Choroid plexus epithelial cell (primary cell): ENCODE measurements at regions not wholly inside any gene's neighbourhood (a gene's known extent, or its start where the extent isn't known, plus 50 kb on each side); places are given as distances from the start of the nearest gene placed in this dataset.

Experiments used
- DNase-seq: peaks from one replicate; pipeline ENCODE4 v3.0.0-alpha.2; 2010; ENCODE audit warnings: low read depth
- H3K4me3 ChIP-seq: 2 replicates; pipeline ENCODE4 v1.5.1; 2011; ENCODE audit warnings: low read depth, mild to moderate bottlenecking, control low read depth, low read length, moderate library complexity
- TF ChIP-seq, protein P1 (sequence below): conservative IDR thresholded peaks from 2 replicates; pipeline ENCODE4 v1.5.1; 2011; ENCODE audit warnings: low read depth, mild to moderate bottlenecking, control low read depth, inconsistent platforms, low read length, moderate library complexity

DNA sequence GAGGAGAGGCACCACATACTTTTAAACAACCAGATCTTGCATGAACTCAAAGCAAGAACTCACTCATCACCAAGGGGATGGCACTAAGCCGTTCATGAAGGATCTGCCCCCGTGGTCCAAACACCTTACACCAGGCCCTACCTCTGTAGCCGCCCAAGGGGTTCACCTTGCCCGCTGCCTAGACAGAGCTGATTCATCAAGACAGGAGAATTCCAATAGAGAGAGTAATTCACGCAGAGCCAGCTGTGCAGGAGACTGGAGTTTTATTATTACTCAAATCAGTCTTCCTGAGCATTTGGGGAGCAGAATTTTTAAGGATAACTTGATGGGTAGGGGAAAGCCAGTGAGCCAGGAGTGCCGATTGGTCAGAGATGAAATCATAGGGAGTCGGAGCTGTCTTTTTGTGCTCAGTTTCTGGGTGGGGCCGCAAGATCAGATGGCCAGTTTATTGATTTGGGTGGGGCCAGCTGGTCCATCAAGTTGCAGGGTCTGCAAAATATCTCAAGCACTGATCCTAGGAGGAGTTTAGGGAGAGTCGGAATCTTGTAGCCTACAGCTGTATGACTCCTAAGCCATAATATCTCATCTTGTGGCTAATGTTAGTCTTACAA lies 364.7 kb downstream of the PCDH7 start:
- TF ChIP-seq, protein P1, sequence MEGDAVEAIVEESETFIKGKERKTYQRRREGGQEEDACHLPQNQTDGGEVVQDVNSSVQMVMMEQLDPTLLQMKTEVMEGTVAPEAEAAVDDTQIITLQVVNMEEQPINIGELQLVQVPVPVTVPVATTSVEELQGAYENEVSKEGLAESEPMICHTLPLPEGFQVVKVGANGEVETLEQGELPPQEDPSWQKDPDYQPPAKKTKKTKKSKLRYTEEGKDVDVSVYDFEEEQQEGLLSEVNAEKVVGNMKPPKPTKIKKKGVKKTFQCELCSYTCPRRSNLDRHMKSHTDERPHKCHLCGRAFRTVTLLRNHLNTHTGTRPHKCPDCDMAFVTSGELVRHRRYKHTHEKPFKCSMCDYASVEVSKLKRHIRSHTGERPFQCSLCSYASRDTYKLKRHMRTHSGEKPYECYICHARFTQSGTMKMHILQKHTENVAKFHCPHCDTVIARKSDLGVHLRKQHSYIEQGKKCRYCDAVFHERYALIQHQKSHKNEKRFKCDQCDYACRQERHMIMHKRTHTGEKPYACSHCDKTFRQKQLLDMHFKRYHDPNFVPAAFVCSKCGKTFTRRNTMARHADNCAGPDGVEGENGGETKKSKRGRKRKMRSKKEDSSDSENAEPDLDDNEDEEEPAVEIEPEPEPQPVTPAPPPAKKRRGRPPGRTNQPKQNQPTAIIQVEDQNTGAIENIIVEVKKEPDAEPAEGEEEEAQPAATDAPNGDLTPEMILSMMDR, result no peak
- no peak for DNase-seq
- H3K4me3 ChIP-seq, result no peak overlapping the region

DNA sequence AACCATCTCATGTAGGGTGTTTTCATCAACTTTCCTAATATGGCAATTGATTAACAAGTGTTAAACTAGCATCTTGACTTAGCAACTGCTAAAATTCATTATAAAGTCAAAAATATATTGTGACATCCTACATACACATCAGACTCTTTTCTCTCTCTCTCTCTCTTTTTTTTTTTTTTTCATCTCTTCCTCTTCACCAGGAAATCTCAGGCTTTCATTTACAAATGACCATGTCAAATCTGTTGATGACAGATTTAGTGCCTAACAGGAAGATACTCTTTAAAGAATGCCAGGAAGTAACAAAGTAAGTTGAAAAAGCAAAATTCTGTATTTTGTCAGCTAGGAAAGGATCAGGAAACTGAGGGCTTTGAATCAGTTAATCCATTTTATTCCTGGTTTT lies 365.5 kb downstream of the PCDH7 start:
- TF ChIP-seq, protein P1, result no peak
- H3K4me3 ChIP-seq, result no peak overlapping the region
- no peak for DNase-seq

DNA sequence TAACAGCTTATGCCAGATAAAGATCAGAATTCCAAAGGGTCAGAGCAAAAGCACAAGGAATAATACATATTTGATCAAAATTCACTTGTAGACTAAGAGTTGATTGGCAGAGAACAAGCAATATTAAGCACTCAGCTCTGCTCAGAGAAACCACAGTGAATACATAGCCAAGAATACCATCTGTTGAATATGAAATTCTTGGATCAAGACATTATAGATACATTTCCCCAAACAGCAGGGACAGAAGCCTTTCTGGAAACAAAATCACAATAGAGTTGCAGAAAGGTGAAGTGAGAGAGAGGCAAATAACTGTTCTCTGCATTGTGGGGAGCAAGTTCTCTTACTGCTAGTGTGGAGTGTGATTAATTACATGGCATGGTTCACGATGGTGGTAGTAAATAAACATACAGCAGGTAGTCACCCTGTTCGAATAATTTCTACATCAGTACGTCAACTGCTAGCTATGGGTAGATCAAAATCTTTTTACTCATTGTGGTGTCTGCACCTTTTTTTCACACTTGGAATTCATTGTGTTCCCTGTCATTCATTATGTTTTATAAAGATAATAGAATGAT lies 366.7 kb downstream of the PCDH7 start:
- TF ChIP-seq, protein P1, result no peak
- no peak overlapping the region for H3K4me3 ChIP-seq
- DNase-seq, result no peak

DNA sequence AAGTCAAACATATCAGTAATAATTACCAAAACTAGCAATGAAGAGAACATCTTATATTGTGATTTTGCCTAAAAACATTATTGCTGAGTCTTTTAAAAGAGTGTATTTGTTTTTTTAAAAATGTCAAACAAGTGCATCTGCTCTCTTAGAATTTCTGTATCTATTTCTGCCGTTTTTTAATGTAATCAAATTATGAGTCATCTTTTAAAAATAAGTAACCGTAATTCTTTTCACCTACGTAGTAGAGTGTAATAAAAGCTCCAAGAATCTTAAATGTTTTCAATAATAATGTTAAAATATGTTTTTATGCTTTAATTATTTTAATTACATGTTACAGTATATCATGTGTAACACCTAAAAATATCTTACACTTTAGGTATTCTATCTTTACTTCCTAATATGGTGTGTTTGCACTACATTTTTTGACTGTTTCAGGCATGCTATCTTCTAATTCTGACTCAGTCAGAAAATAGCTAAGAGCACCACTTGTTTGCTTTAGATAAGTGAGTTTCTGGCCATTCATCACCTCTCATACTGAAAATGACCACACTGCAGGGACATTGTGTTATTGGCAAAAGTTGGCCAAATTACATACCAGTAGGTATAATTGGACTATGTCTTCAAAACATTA lies 368.5 kb downstream of the PCDH7 start:
- peak; percentile 85 for DNase-seq
- TF ChIP-seq, protein P1, result no peak
- no peak overlapping the region for H3K4me3 ChIP-seq

DNA sequence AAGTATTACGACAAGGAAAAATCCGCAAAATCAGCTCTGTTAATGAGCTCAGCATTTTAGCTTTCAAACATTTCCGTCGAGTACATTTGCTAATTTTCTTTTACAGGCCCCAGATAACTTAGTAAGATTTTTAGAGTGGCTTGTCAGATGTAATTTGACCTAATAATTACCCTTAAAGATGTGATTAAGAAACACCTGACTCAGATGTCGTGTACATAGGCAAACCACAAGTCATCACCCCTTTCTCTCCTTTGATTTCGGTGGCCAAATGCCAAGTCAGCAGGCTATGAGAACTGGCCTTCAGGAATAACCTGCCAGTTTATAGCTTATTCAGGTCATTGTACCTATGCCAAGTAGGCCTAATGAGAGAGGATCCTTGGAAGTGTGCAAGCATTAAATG lies 369.6 kb downstream of the PCDH7 start:
- TF ChIP-seq, protein P1, result no peak
- peak; percentile 92 for DNase-seq

DNA sequence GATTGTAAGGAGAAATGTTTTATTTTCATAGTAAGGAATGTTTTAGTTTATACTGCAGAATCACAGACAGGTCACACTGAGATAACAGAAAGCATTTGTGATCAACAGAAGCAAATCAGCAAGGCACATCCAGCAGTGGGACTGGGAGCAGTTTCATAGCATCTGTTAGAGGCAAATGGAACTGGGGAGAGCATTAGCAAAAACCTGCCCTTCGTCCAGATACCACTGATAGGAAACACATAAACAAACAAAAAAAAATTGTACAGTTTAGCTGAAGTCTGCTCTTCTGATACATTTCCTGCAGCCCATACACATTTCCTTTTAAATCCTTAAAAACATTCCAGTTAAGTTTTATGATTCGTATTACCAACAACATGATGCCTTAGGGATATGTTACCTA lies 374.3 kb downstream of the PCDH7 start:
- no peak for DNase-seq
- TF ChIP-seq, protein P1, result no peak

More for the DNA sequence above, 369.6 kb downstream of the PCDH7 start:
- no peak overlapping the region for H3K4me3 ChIP-seq

DNA sequence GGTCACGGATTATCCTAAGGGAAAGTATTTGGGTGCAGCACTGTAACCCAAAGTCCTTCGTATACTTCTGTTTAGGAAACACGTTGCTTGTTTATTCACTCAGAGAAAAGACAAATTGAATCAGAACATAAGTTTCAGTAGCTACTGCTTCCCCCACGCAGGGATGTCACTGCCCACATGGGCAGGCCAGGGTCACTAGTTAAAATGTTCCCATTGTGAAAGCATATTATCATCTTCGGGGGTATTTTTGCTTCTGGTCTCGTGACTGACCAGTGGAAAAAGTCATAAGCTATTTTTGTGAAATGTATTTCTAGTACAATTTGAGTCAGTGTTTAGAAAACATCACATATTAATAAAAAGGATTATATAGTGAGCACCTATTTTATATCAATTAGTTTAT lies 377.8 kb downstream of the PCDH7 start:
- no peak for DNase-seq
- no peak overlapping the region for H3K4me3 ChIP-seq
- TF ChIP-seq, protein P1, result no peak

More for the DNA sequence above, 374.3 kb downstream of the PCDH7 start:
- H3K4me3 ChIP-seq, result no peak overlapping the region
